ENCODE measurements at regions not wholly inside any gene's neighbourhood (a gene's known extent, or its start where the extent isn't known, plus 50 kb on each side); places are given as distances from the start of the nearest gene placed in this dataset.
A peak's percentile ranks its signal among the peaks of the same experiment; 100 is the strongest.

DNA sequence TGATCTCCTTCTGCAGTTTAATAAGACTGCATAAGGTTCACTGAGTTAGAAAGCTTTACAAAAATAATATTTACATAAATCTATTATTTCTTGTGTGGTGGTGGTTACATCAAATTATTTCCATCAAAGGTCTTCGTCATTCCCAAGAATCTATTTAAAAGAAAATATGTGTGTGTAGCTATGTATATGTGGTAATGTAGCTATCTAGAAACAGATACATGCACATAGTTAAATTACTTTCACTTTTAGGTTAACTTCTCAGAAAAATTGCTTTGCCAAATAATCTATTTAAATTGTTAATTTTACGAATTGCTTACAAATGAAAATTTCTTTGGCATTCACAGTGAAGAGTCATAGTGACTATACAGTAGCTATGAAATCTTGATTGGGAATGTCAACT is 633.2 kb downstream of the DMRTA1 start:
- TF ChIP-seq, protein P1, sequence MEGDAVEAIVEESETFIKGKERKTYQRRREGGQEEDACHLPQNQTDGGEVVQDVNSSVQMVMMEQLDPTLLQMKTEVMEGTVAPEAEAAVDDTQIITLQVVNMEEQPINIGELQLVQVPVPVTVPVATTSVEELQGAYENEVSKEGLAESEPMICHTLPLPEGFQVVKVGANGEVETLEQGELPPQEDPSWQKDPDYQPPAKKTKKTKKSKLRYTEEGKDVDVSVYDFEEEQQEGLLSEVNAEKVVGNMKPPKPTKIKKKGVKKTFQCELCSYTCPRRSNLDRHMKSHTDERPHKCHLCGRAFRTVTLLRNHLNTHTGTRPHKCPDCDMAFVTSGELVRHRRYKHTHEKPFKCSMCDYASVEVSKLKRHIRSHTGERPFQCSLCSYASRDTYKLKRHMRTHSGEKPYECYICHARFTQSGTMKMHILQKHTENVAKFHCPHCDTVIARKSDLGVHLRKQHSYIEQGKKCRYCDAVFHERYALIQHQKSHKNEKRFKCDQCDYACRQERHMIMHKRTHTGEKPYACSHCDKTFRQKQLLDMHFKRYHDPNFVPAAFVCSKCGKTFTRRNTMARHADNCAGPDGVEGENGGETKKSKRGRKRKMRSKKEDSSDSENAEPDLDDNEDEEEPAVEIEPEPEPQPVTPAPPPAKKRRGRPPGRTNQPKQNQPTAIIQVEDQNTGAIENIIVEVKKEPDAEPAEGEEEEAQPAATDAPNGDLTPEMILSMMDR (IDR thresholded peaks at IDR 0.05; ENCODE audit: insufficient read depth, low read length), result no peak
- no peak overlapping the region for H3K4me3 ChIP-seq (ENCODE audit: low read depth, low read length)
- DNase-seq (ENCODE audit: low read depth), result peak; percentile 2

DNA sequence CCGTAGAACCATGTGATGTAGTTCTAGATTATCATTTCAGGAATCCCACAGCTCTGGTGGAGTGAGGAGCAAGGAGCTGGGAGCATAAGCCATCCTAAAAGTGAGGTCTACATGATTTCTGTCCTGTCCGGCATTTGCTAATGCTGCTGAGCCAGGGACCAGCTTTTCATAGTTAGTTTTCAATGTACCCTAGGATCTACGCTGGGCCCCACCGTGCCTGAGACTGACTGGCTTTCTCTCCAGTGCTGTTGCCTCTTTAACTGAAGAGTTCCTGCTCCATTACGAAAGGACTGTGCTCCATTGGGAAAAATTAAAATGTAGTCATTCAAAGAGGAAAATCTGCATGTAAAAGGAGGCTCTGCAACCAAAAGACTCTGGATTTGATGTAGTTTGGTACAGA is 634.8 kb downstream of the DMRTA1 start:
- DNase-seq (ENCODE audit: low read depth), result no peak
- no peak overlapping the region for H3K4me3 ChIP-seq (ENCODE audit: low read depth, low read length)
- TF ChIP-seq, protein P1 (IDR thresholded peaks at IDR 0.05; ENCODE audit: insufficient read depth, low read length), result no peak

DNA sequence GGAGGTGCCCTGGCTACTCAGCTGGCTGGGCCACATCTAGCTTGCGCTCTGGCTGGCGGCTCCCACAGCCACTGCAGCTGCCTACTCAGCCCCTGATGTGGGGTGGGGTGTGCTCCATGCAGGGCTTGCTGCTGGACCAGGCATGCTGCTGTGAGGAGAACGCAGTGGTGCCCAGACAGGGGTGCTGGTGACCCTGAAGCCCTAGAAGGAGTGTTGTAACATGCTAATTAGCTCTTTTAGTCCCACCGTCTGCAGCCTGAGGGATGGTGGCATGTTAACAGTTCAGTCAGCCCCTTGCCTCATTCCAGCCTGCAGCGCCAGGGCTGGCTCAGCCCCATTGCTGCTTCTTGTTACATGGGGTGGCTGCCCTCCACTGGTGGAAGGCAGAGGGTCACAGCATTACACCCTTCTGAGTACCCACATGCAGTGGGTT is 642.3 kb downstream of the DMRTA1 start:
- TF ChIP-seq, protein P1 (IDR thresholded peaks at IDR 0.05; ENCODE audit: insufficient read depth, low read length), result peak; percentile 12
- no peak overlapping the region for H3K4me3 ChIP-seq (ENCODE audit: low read depth, low read length)
- peak; percentile 6 for DNase-seq (ENCODE audit: low read depth)

DNA sequence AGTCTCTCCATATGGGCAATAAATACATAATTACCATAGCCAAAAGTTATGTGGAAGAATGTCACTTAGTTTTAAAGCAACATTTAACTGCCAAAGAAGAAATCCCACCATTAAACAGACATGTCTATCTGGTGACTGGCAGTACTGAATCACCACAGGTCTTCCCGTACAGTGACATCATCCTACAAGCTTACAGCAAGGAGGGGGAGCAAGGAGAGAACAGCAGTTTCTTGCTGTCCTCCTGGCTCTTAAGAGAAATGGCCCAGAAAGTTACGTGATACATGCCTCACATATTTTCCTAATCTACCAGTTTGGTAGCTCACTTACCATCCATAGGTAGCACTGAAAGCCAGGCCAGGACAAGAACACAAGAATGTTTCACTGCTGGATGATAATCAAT is 671.0 kb downstream of the DMRTA1 start:
- TF ChIP-seq, protein P1 (IDR thresholded peaks at IDR 0.05; ENCODE audit: insufficient read depth, low read length), result no peak
- no peak overlapping the region for H3K4me3 ChIP-seq (ENCODE audit: low read depth, low read length)
- DNase-seq (ENCODE audit: low read depth), result peak; percentile 79

DNA sequence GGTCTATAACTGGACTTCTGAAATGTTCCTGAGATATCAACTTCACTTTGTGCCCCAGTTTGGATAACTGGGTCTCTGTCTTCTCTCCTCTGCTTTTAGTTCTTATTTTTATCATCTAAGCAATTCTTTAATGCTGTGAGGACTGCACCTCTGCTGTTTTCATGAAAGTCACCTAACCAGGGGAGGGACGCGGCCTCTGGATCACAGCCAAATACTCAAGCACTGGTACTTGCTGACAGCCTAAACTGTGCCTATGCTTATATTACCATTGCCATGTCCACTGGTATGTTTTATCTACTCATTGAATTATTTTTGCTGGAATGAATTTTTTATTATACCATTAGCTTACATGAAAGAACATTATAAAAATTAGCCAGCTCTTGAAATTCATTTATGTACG is 674.0 kb downstream of the DMRTA1 start:
- TF ChIP-seq, protein P1 (IDR thresholded peaks at IDR 0.05; ENCODE audit: insufficient read depth, low read length), result no peak
- DNase-seq (ENCODE audit: low read depth), result no peak
- no peak overlapping the region for H3K4me3 ChIP-seq (ENCODE audit: low read depth, low read length)

DNA sequence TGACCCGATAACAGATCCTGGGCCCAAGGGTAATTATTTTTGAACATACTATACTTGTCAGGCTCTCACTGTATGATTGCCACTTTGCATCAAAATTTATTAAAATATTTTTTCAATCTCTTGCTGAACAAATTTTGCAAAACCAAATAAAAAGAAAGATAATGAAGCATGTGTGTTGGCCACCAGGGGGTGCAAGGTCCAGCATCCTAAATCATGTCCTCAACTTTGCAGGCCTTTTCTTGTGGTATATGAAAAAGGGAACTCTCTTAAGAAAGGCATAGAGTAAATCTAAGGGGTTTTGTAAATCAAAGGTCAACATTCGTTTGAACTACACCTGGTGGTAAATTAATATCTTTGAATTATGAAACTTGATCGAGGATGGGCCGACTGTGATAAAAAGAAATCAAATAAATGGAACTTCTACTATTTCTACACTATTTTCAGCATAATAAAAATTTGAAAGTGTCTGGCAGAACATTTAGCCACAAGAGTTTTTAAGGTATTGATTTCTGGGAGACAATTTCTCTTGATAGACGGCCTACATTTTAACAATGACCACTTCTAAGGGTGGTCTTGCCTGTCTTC is 676.5 kb downstream of the DMRTA1 start:
- TF ChIP-seq, protein P1 (IDR thresholded peaks at IDR 0.05; ENCODE audit: insufficient read depth, low read length), result peak; percentile 67
- DNase-seq (ENCODE audit: low read depth), result peak; percentile 53
- no peak overlapping the region for H3K4me3 ChIP-seq (ENCODE audit: low read depth, low read length)

DNA sequence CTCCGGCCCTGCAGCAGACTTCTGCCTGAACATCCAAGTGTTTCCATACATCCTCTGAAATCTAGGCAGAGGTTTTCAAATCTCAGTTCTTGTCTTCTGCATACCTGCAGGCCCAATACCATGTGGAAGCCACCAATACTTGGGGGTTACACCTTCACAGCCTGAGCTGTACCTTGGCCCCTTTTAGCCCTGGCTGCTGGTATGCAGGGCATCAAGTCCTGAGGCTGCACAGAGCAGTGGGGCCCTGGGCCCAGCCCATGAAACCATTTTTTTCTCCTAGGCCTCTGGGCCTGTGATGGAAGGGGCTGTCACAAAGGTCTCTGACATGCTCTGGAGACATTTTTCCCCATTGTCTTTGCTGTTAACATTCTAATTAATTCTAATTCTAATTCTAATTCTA is 680.6 kb downstream of the ELAVL2 start:
- no peak for DNase-seq (ENCODE audit: low read depth)
- no peak overlapping the region for H3K4me3 ChIP-seq (ENCODE audit: low read depth, low read length)
- TF ChIP-seq, protein P1 (IDR thresholded peaks at IDR 0.05; ENCODE audit: insufficient read depth, low read length), result no peak

Measured in fibroblast of the aortic adventitia (primary cell).